ENCODE measurements at regions not wholly inside any gene's neighbourhood (a gene's known extent, or its start where the extent isn't known, plus 50 kb on each side); places are given as distances from the start of the nearest gene placed in this dataset.

- DNase-seq (ENCODE audit: low read depth in 1 of 2, low spot score in 1 of 2), result no peak
Measured at GRCh38 chr15:47184003-47184907, 533.0 kb upstream of the SEMA6D start.

GRCh38 chr15:47184908-47185801 is 532.1 kb upstream of the SEMA6D start:
- DNase-seq (ENCODE audit: low read depth in 1 of 2, low spot score in 1 of 2), result no peak

- no peak for DNase-seq (ENCODE audit: low read depth in 1 of 2, low spot score in 1 of 2)
Measured at GRCh38 chr15:47186075-47186474, 531.2 kb upstream of the SEMA6D start.

- no peak for DNase-seq (ENCODE audit: low read depth in 1 of 2, low spot score in 1 of 2)
Measured at GRCh38 chr15:47188758-47189507, 528.4 kb upstream of the SEMA6D start.

GRCh38 chr15:47194718-47195117 is 522.6 kb upstream of the SEMA6D start:
- no peak for DNase-seq (ENCODE audit: low read depth in 1 of 2, low spot score in 1 of 2)

GRCh38 chr15:47196048-47196447 is 521.3 kb upstream of the SEMA6D start:
- no peak for DNase-seq (ENCODE audit: low read depth in 1 of 2, low spot score in 1 of 2)

GRCh38 chr15:47203993-47204392 is 513.3 kb upstream of the SEMA6D start:
- DNase-seq (ENCODE audit: low read depth in 1 of 2, low spot score in 1 of 2), result no peak

GRCh38 chr15:47206358-47206978 is 510.8 kb upstream of the SEMA6D start:
- DNase-seq (ENCODE audit: low read depth in 1 of 2, low spot score in 1 of 2), result no peak

- DNase-seq (ENCODE audit: low read depth in 1 of 2, low spot score in 1 of 2), result no peak
Measured at GRCh38 chr15:47209591-47209990, 507.7 kb upstream of the SEMA6D start.

GRCh38 chr15:47212222-47213010 is 504.9 kb upstream of the SEMA6D start:
- no peak for DNase-seq (ENCODE audit: low read depth in 1 of 2, low spot score in 1 of 2)

GRCh38 chr15:47213883-47214282 is 503.4 kb upstream of the SEMA6D start:
- DNase-seq (ENCODE audit: low read depth in 1 of 2, low spot score in 1 of 2), result no peak

- DNase-seq (ENCODE audit: low read depth in 1 of 2, low spot score in 1 of 2), result no peak
Measured at GRCh38 chr15:47218295-47218694, 499.0 kb upstream of the SEMA6D start.

GRCh38 chr15:47244361-47244760 is 472.9 kb upstream of the SEMA6D start:
- DNase-seq (ENCODE audit: low read depth in 1 of 2, low spot score in 1 of 2), result no peak

- DNase-seq (ENCODE audit: low read depth in 1 of 2, low spot score in 1 of 2), result no peak
Measured at GRCh38 chr15:47246317-47246716, 471.0 kb upstream of the SEMA6D start.

GRCh38 chr15:47258521-47258920 is 458.8 kb upstream of the SEMA6D start:
- DNase-seq (ENCODE audit: low read depth in 1 of 2, low spot score in 1 of 2), result no peak

- DNase-seq (ENCODE audit: low read depth in 1 of 2, low spot score in 1 of 2), result no peak
Measured at GRCh38 chr15:47265686-47266085, 451.6 kb upstream of the SEMA6D start.

GRCh38 chr15:47266566-47266965 is 450.7 kb upstream of the SEMA6D start:
- DNase-seq (ENCODE audit: low read depth in 1 of 2, low spot score in 1 of 2), result no peak

GRCh38 chr15:47273864-47274263 is 443.4 kb upstream of the SEMA6D start:
- DNase-seq (ENCODE audit: low read depth in 1 of 2, low spot score in 1 of 2), result no peak

GRCh38 chr15:47283246-47283645 is 434.1 kb upstream of the SEMA6D start:
- DNase-seq (ENCODE audit: low read depth in 1 of 2, low spot score in 1 of 2), result no peak

- no peak for DNase-seq (ENCODE audit: low read depth in 1 of 2, low spot score in 1 of 2)
Measured at GRCh38 chr15:47288794-47289193, 428.5 kb upstream of the SEMA6D start.
